Gastroesophageal sphincter (tissue), 3 donors: ENCODE measurements at regions not wholly inside any gene's neighbourhood (a gene's known extent, or its start where the extent isn't known, plus 50 kb on each side); places are given as distances from the start of the nearest gene placed in this dataset.

Experiments used
- EP300 ChIP-seq: sonication (generic); formaldehyde crosslinking; IDR thresholded peaks from one replicate; pipeline ENCODE4 v1.6.1; 2017; ENCODE audit warnings: antibody characterized with exemption, mild to moderate bottlenecking
- POLR2A ChIP-seq, 2 donors: fragments of 450-650 bp; IDR thresholded peaks; one replicate each; pipeline ENCODE4 v1.6.1; 2017; ENCODE audit warnings: antibody characterized with exemption in 2 of 2, mild to moderate bottlenecking in 2 of 2, moderate library complexity in 1 of 2
- POLR2AphosphoS5 ChIP-seq: sonication (generic); formaldehyde crosslinking; IDR thresholded peaks from one replicate; pipeline ENCODE4 v1.6.1; 2017; ENCODE audit warnings: antibody characterized with exemption
- TF ChIP-seq, protein P1 (sequence below), 4 experiments: fragments of 200-600 bp in 2 of 4; fragments of 450-650 bp in 2 of 4; sonication (generic) in 1 of 4; IDR thresholded peaks; one replicate each; pipeline ENCODE4 v1.5.1; 2017 to 2019; ENCODE audit warnings: antibody characterized with exemption in 4 of 4, mild to moderate bottlenecking in 2 of 4, moderate library complexity in 2 of 4

DNA sequence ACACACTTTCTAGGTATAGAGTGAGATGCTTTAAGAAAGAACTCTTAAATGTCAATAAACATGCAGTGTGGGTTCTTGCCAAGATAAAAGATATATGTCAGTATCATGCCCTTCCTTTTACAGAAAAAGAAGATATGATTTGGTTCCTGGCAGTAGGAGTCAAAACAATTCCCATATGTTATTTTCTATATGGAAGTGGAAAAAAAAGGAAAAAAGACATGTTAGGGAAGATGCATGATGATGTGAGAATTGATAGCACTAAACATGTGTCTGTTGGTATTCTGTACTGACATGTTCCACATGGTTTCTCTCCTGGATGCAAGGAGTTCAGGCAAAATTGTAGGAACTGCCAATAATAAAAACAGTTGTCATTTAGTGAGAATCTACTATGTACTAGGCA is 318.8 kb upstream of the DACH1 start:
- TF ChIP-seq, protein P1, sequence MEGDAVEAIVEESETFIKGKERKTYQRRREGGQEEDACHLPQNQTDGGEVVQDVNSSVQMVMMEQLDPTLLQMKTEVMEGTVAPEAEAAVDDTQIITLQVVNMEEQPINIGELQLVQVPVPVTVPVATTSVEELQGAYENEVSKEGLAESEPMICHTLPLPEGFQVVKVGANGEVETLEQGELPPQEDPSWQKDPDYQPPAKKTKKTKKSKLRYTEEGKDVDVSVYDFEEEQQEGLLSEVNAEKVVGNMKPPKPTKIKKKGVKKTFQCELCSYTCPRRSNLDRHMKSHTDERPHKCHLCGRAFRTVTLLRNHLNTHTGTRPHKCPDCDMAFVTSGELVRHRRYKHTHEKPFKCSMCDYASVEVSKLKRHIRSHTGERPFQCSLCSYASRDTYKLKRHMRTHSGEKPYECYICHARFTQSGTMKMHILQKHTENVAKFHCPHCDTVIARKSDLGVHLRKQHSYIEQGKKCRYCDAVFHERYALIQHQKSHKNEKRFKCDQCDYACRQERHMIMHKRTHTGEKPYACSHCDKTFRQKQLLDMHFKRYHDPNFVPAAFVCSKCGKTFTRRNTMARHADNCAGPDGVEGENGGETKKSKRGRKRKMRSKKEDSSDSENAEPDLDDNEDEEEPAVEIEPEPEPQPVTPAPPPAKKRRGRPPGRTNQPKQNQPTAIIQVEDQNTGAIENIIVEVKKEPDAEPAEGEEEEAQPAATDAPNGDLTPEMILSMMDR (IDR thresholded peaks at IDR 0.05), result no peak
- TF ChIP-seq EP300, result no peak
- no peak for TF ChIP-seq POLR2A (IDR thresholded peaks at IDR 0.05)
- no peak for TF ChIP-seq POLR2AphosphoS5
